Peyer's patch (tissue), 4 donors: ENCODE measurements at regions not wholly inside any gene's neighbourhood (a gene's known extent, or its start where the extent isn't known, plus 50 kb on each side); places are given as distances from the start of the nearest gene placed in this dataset.

Source experiments
- POLR2A ChIP-seq, 2 donors: fragments of 450-650 bp; IDR thresholded peaks; one replicate each; pipeline ENCODE4 v1.5.1; 2017; ENCODE audit warnings: antibody characterized with exemption in 2 of 2, mild to moderate bottlenecking in 2 of 2, moderate library complexity in 2 of 2
- TF ChIP-seq, protein P1 (sequence below), 6 experiments: fragments of 450-650 bp in 4 of 6; fragments of 200-600 bp in 2 of 6; sonication (generic) in 1 of 6; IDR thresholded peaks; one replicate each; pipeline ENCODE4 v1.5.1; 2017 to 2019; ENCODE audit warnings: antibody characterized with exemption in 6 of 6, mild to moderate bottlenecking in 3 of 6, moderate library complexity in 1 of 6

GRCh38 chr22:34015642-34016041 lies 95.4 kb upstream of the LARGE1 start:
- TF ChIP-seq, protein P1, sequence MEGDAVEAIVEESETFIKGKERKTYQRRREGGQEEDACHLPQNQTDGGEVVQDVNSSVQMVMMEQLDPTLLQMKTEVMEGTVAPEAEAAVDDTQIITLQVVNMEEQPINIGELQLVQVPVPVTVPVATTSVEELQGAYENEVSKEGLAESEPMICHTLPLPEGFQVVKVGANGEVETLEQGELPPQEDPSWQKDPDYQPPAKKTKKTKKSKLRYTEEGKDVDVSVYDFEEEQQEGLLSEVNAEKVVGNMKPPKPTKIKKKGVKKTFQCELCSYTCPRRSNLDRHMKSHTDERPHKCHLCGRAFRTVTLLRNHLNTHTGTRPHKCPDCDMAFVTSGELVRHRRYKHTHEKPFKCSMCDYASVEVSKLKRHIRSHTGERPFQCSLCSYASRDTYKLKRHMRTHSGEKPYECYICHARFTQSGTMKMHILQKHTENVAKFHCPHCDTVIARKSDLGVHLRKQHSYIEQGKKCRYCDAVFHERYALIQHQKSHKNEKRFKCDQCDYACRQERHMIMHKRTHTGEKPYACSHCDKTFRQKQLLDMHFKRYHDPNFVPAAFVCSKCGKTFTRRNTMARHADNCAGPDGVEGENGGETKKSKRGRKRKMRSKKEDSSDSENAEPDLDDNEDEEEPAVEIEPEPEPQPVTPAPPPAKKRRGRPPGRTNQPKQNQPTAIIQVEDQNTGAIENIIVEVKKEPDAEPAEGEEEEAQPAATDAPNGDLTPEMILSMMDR (IDR thresholded peaks at IDR 0.05) = no peak
- no peak for TF ChIP-seq POLR2A (IDR thresholded peaks at IDR 0.05)
